CD4-positive, alpha-beta memory T cell (primary cell): ENCODE measurements at regions not wholly inside any gene's neighbourhood (a gene's known extent, or its start where the extent isn't known, plus 50 kb on each side); places are given as distances from the start of the nearest gene placed in this dataset.
"Not testable (repeated sequence)": the region's sequence is repeated elsewhere in the genome, so short reads cannot be mapped to it uniquely, and the experiment has no call there.

ENCODE experiments used
- CTCF ChIA-PET: fragments of 350-600 bp; sonication (Branson Sonifier 250); formaldehyde crosslinking; loops from one replicate; lab custom pipeline; 2021; ENCODE audit warnings: inconsistent platforms; ENCODE audit not compliant: partially characterized antibody; lab: Charles Lee
- POLR2A ChIA-PET: fragments of 350-600 bp; sonication (Branson Sonifier 250); formaldehyde crosslinking; loops from one replicate; lab custom pipeline; 2021; ENCODE audit not compliant: partially characterized antibody; lab: Charles Lee
- DNase-seq, 5 donors: peaks; one replicate each; pipeline versions ENCODE4 v3.0.0 to v3.0.0-alpha.2; 2020 to 2022; ENCODE audit warnings: mixed read lengths in 1 of 5
- H3K27ac ChIP-seq: one replicate; pipeline ENCODE4 v1.7.0; 2013; ENCODE audit warnings: low read depth, low read length
- H3K27me3 ChIP-seq: 2 replicates; pipeline ENCODE4 v1.7.0; 2013; ENCODE audit warnings: mild to moderate bottlenecking, low read length, moderate library complexity; ENCODE audit not compliant: insufficient read depth
- H3K36me3 ChIP-seq: 2 replicates; pipeline ENCODE4 v1.7.0; 2013; ENCODE audit warnings: mild to moderate bottlenecking, low read length, moderate library complexity; ENCODE audit not compliant: insufficient read depth
- H3K4me1 ChIP-seq: 2 replicates; pipeline ENCODE4 v1.7.0; 2013; ENCODE audit warnings: mild to moderate bottlenecking, low read length, moderate library complexity; ENCODE audit not compliant: insufficient read depth
- H3K4me3 ChIP-seq, 2 donors: one replicate each; pipeline ENCODE4 v1.7.0; 2013; ENCODE audit warnings: low read length in 2 of 2, mild to moderate bottlenecking in 1 of 2
- H3K9me3 ChIP-seq, 2 donors: one replicate each; pipeline ENCODE4 v1.7.0; 2013; ENCODE audit warnings: low read length in 2 of 2, control low read depth in 1 of 2; ENCODE audit not compliant: control insufficient read depth in 1 of 2
- H3K27ac Mint-ChIP-seq, 7 donors: one replicate each; pipeline ENCODE4 v1.8.0; 2020 to 2021; ENCODE audit warnings: mixed read lengths in 7 of 7, mild to moderate bottlenecking in 6 of 7, inconsistent platforms in 3 of 7, moderate library complexity in 3 of 7
- H3K27me3 Mint-ChIP-seq, 2 donors: one replicate each; pipeline ENCODE4 v1.8.0; 2020 to 2021; ENCODE audit warnings: mixed read lengths in 2 of 2
- H3K36me3 Mint-ChIP-seq, 2 donors: one replicate each; pipeline ENCODE4 v1.8.0; 2020 to 2021; ENCODE audit warnings: mixed read lengths in 2 of 2, inconsistent platforms in 1 of 2, mild to moderate bottlenecking in 1 of 2
- H3K4me1 Mint-ChIP-seq, 4 donors: one replicate each; pipeline ENCODE4 v1.8.0; 2020 to 2021; ENCODE audit warnings: mixed read lengths in 4 of 4, mild to moderate bottlenecking in 1 of 4
- H3K4me3 Mint-ChIP-seq, 8 donors: one replicate each; pipeline ENCODE4 v1.8.0; 2020 to 2021; ENCODE audit warnings: mixed read lengths in 8 of 8, mild to moderate bottlenecking in 7 of 8, moderate library complexity in 6 of 8, inconsistent platforms in 3 of 8
- H3K9me3 Mint-ChIP-seq, 8 donors: one replicate each; pipeline ENCODE4 v1.8.0; 2020 to 2021; ENCODE audit warnings: mixed read lengths in 8 of 8, mild to moderate bottlenecking in 5 of 8, inconsistent platforms in 3 of 8, moderate library complexity in 1 of 8
- intact Hi-C: fragments of 100-400 bp; cut with micrococcal nuclease; formaldehyde crosslinking; loops from one replicate; pipeline ENCODE4 v1.15.1; 2023

GRCh38 chr11:25252854-25253253 lies 756.0 kb downstream of the LUZP2 start:
- Histone ChIP-seq H3K9me3 (no peaks in the 10 kb centered on the region), H3K4me3 (no peak overlapping the region), H3K27ac (no peak overlapping the region), H3K4me1 (no peaks in the 10 kb centered on the region), H3K27me3 (no peaks in the 10 kb centered on the region), H3K36me3 (no peaks in the 10 kb centered on the region)
- Mint-ChIP-seq H3K9me3 (peaks cover 0 to 16% (median 7%) of the 10 kb centered on the region in 8 donors), H3K27me3 (no peaks in the 10 kb centered on the region), H3K36me3 (no peaks in the 10 kb centered on the region), H3K4me3 (no peak overlapping the region), H3K4me1 (no peaks in the 10 kb centered on the region), H3K27ac (no peak overlapping the region)
- ChIA-PET CTCF (no interaction called here), POLR2A (no interaction called here)
- intact Hi-C loops: no loop called here
- no peak for DNase-seq

GRCh38 chr11:25263861-25264260 lies 767.0 kb downstream of the LUZP2 start:
- H3K4me3 Mint-ChIP-seq, H3K4me3 ChIP-seq, H3K27ac Mint-ChIP-seq, POLR2A ChIA-PET, H3K27me3 ChIP-seq, H3K27me3 Mint-ChIP-seq, H3K9me3 ChIP-seq, DNase-seq, H3K27ac ChIP-seq, H3K36me3 Mint-ChIP-seq, H3K4me1 Mint-ChIP-seq, H3K36me3 ChIP-seq, H3K4me1 ChIP-seq, CTCF ChIA-PET, intact Hi-C loops: not testable (repeated sequence)
- peaks cover 0 to 25% (median 16%) of the 10 kb centered on the region in 8 donors for H3K9me3 Mint-ChIP-seq

GRCh38 chr11:25271301-25271700 lies 774.4 kb downstream of the LUZP2 start:
- Mint-ChIP-seq H3K9me3 (peaks cover 0 to 13% (median 4%) of the 10 kb centered on the region in 8 donors), H3K36me3 (no peaks in the 10 kb centered on the region), H3K4me1 (no peaks in the 10 kb centered on the region), H3K4me3 (no peak overlapping the region), H3K27me3 (no peaks in the 10 kb centered on the region), H3K27ac (no peak overlapping the region)
- H3K27me3 ChIP-seq: no peaks in the 10 kb centered on the region
- no peak overlapping the region for H3K4me3 ChIP-seq
- H3K27ac ChIP-seq: no peak overlapping the region
- no peaks in the 10 kb centered on the region for H3K36me3 ChIP-seq
- H3K4me1 ChIP-seq: no peaks in the 10 kb centered on the region
- intact Hi-C loops: no loop called here
- CTCF ChIA-PET: no interaction called here
- H3K9me3 ChIP-seq: no peaks in the 10 kb centered on the region
- POLR2A ChIA-PET: no interaction called here
- no peak for DNase-seq

- CTCF ChIA-PET: no interaction called here
- POLR2A ChIA-PET: no interaction called here
- no peaks in the 10 kb centered on the region for H3K9me3 ChIP-seq
- peaks cover 0 to 13% (median 5%) of the 10 kb centered on the region in 8 donors for H3K9me3 Mint-ChIP-seq
- H3K27ac Mint-ChIP-seq: no peak overlapping the region
- H3K4me1 ChIP-seq: no peaks in the 10 kb centered on the region
- H3K27me3 Mint-ChIP-seq: no peaks in the 10 kb centered on the region
- H3K4me3 Mint-ChIP-seq: no peak overlapping the region
- no peak overlapping the region for H3K4me3 ChIP-seq
- H3K4me1 Mint-ChIP-seq: no peaks in the 10 kb centered on the region
- DNase-seq: no peak
- intact Hi-C loops: no loop called here
- H3K27ac ChIP-seq: no peak overlapping the region
- H3K36me3 Mint-ChIP-seq: no peaks in the 10 kb centered on the region
- no peaks in the 10 kb centered on the region for H3K27me3 ChIP-seq
- H3K36me3 ChIP-seq: no peaks in the 10 kb centered on the region
Observed at GRCh38 chr11:25272214-25272613, 775.4 kb downstream of the LUZP2 start.

- H3K4me3 ChIP-seq, H3K4me3 Mint-ChIP-seq, H3K27me3 ChIP-seq, CTCF ChIA-PET, POLR2A ChIA-PET, H3K36me3 Mint-ChIP-seq, H3K27ac ChIP-seq, H3K27ac Mint-ChIP-seq, H3K36me3 ChIP-seq, H3K4me1 ChIP-seq, H3K27me3 Mint-ChIP-seq, intact Hi-C loops, H3K9me3 ChIP-seq, DNase-seq, H3K4me1 Mint-ChIP-seq: not testable (repeated sequence)
- H3K9me3 Mint-ChIP-seq: peaks cover 1 to 24% (median 18%) of the 10 kb centered on the region in 8 donors
Observed at GRCh38 chr11:25280821-25281220, 784.0 kb downstream of the LUZP2 start.

- Mint-ChIP-seq H3K4me3 (no peak overlapping the region), H3K36me3 (no peaks in the 10 kb centered on the region), H3K9me3 (peaks cover 4 to 31% (median 10%) of the 10 kb centered on the region in 8 donors), H3K27me3 (no peaks in the 10 kb centered on the region), H3K4me1 (no peaks in the 10 kb centered on the region), H3K27ac (no peak overlapping the region)
- Histone ChIP-seq H3K4me1 (no peaks in the 10 kb centered on the region), H3K36me3 (no peaks in the 10 kb centered on the region), H3K27me3 (no peaks in the 10 kb centered on the region), H3K27ac (no peak overlapping the region), H3K9me3 (no peaks in the 10 kb centered on the region), H3K4me3 (no peak overlapping the region)
- DNase-seq: no peak
- ChIA-PET CTCF (no interaction called here), POLR2A (no interaction called here)
- intact Hi-C loops: no loop called here
Observed at GRCh38 chr11:25293166-25293565, 796.3 kb downstream of the LUZP2 start.

GRCh38 chr11:25298450-25298849 lies 801.6 kb downstream of the LUZP2 start:
- Histone ChIP-seq H3K9me3 (peaks cover 0 to 9% of the 10 kb centered on the region in 2 donors), H3K36me3 (no peaks in the 10 kb centered on the region), H3K4me1 (no peaks in the 10 kb centered on the region), H3K4me3 (no peak overlapping the region), H3K27ac (no peak overlapping the region), H3K27me3 (no peaks in the 10 kb centered on the region)
- CTCF ChIA-PET: no interaction called here
- no peaks in the 10 kb centered on the region for H3K27me3 Mint-ChIP-seq
- no peaks in the 10 kb centered on the region for H3K36me3 Mint-ChIP-seq
- intact Hi-C loops: no loop called here
- no peak overlapping the region for H3K4me3 Mint-ChIP-seq
- H3K4me1 Mint-ChIP-seq: no peaks in the 10 kb centered on the region
- POLR2A ChIA-PET: no interaction called here
- H3K27ac Mint-ChIP-seq: no peak overlapping the region
- DNase-seq: no peak
- H3K9me3 Mint-ChIP-seq: peaks cover 4 to 35% (median 10%) of the 10 kb centered on the region in 8 donors

- Mint-ChIP-seq H3K27me3 (no peaks in the 10 kb centered on the region), H3K36me3 (no peaks in the 10 kb centered on the region), H3K9me3 (peaks cover 6 to 25% (median 15%) of the 10 kb centered on the region in 8 donors), H3K4me3 (no peak overlapping the region), H3K27ac (no peak overlapping the region), H3K4me1 (no peaks in the 10 kb centered on the region)
- no peak overlapping the region for H3K4me3 ChIP-seq
- intact Hi-C loops: no loop called here
- H3K27me3 ChIP-seq: no peaks in the 10 kb centered on the region
- no peak overlapping the region for H3K27ac ChIP-seq
- POLR2A ChIA-PET: no interaction called here
- CTCF ChIA-PET: no interaction called here
- H3K9me3 ChIP-seq: peaks cover 4% of the 10 kb centered on the region in 2 donors
- no peaks in the 10 kb centered on the region for H3K4me1 ChIP-seq
- no peaks in the 10 kb centered on the region for H3K36me3 ChIP-seq
- DNase-seq: no peak
Observed at GRCh38 chr11:25309818-25310217, 813.0 kb downstream of the LUZP2 start.
